Lower leg skin (tissue), 4 donors: ENCODE measurements at regions not wholly inside any gene's neighbourhood (a gene's known extent, or its start where the extent isn't known, plus 50 kb on each side); places are given as distances from the start of the nearest gene placed in this dataset.
"Not testable (repeated sequence)": the region's sequence is repeated elsewhere in the genome, so short reads cannot be mapped to it uniquely, and the experiment has no call there.

Experiments used
- DNase-seq, 2 donors: peaks; one replicate each; pipeline ENCODE4 v3.0.0-alpha.2; 2019; ENCODE audit warnings: low spot score in 2 of 2
- H3K4me3 ChIP-seq: fragments of 200-600 bp; sonication (generic); 2 replicates; pipeline ENCODE4 v1.5.1; 2017; ENCODE audit warnings: mild to moderate bottlenecking, low read depth; ENCODE audit not compliant: poor library complexity, severe bottlenecking
- CTCF ChIP-seq, 3 donors: fragments of 450-650 bp; IDR thresholded peaks; one replicate each; pipeline ENCODE4 v1.5.1; 2016; ENCODE audit warnings: antibody characterized with exemption in 3 of 3, mild to moderate bottlenecking in 3 of 3, moderate library complexity in 2 of 3
- POLR2A ChIP-seq, 2 donors: fragments of 450-650 bp; IDR thresholded peaks; one replicate each; pipeline ENCODE4 v1.6.1; 2016 to 2017; ENCODE audit warnings: antibody characterized with exemption in 2 of 2, mild to moderate bottlenecking in 1 of 2, moderate library complexity in 1 of 2
- WGBS, 2 donors: methylation state at CpG; one replicate each; pipeline ENCODE4 v1.1.5; 2018; 5-methylcytosine and 5-hydroxymethylcytosine counted together
- intact Hi-C: fragments of 100-400 bp; cut with DNase I; formaldehyde crosslinking; loops from one replicate; pipeline ENCODE4 v1.15.0; 2023; ENCODE audit warnings: low total_unique reads

GRCh38 chr20:26373066-26373465 lies 676.4 kb upstream of the ZNF337 start:
- 74 to 81% methylated on average over 3 of the region's 3 CpGs for WGBS, 2 donors
- intact Hi-C loops, DNase-seq, H3K4me3 ChIP-seq: not testable (repeated sequence)

GRCh38 chr20:26354511-26354910 lies 657.9 kb upstream of the ZNF337 start:
- no peak for TF ChIP-seq CTCF (IDR thresholded peaks at IDR 0.05)
- TF ChIP-seq POLR2A (IDR thresholded peaks at IDR 0.05), result no peak
- WGBS, 2 donors, result 71 to 72% methylated on average over 2 of the region's 2 CpGs
- DNase-seq, result no peak
- intact Hi-C loops, result no loop called here
- no peak overlapping the region for H3K4me3 ChIP-seq

DNA sequence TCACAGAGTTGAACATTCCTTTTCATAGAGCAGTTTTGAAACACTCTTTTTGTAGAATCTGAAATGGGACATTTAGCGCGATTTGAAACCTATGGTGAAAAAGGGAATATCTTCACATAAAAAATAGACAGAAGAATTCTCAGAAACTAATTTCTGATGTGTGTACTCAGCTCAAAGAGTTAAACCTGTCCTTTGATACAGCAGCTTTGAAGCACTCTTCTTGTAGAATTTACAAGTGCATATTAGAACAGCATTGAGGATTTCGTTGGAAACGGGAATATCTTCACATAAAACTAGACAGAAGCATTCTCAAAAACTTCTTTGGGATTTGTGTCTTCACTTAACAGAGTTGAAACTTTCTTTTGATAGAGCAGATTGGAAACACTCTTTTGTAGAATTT lies 650.7 kb upstream of the ZNF337 start:
- H3K4me3 ChIP-seq, result no peak overlapping the region
- 91 to 96% methylated on average over 4 of the region's 4 CpGs for WGBS, 2 donors
- DNase-seq, result no peak
- intact Hi-C loops, result no loop called here
- TF ChIP-seq CTCF (IDR thresholded peaks at IDR 0.05) (no peak), POLR2A (IDR thresholded peaks at IDR 0.05) (no peak)

GRCh38 chr20:26340460-26341065 lies 643.9 kb upstream of the ZNF337 start:
- WGBS, 2 donors, result 94 to 96% methylated on average over 6 of the region's 6 CpGs
- DNase-seq, H3K4me3 ChIP-seq: not testable (repeated sequence)
- intact Hi-C loops, result loop anchor here (5.0 kb wide), 1 partner anchor 908 kb away; no protein-coding TSS in a partner anchor

- no peak overlapping the region for H3K4me3 ChIP-seq
- TF ChIP-seq CTCF (IDR thresholded peaks at IDR 0.05), result no peak
- TF ChIP-seq POLR2A (IDR thresholded peaks at IDR 0.05), result no peak
- WGBS, 2 donors, result 87 to 89% methylated on average over 5 of the region's 5 CpGs
- intact Hi-C loops, result no loop called here
- no peak for DNase-seq
Observed at GRCh38 chr20:26324177-26324576, 627.5 kb upstream of the ZNF337 start.

- intact Hi-C loops, result no loop called here
- 88 to 91% methylated on average over 6 of the region's 6 CpGs for WGBS, 2 donors
- DNase-seq, result no peak
- no peak overlapping the region for H3K4me3 ChIP-seq
- TF ChIP-seq CTCF (IDR thresholded peaks at IDR 0.05), result no peak
- no peak for TF ChIP-seq POLR2A (IDR thresholded peaks at IDR 0.05)
Observed at GRCh38 chr20:26315054-26315453, 618.4 kb upstream of the ZNF337 start.

DNA sequence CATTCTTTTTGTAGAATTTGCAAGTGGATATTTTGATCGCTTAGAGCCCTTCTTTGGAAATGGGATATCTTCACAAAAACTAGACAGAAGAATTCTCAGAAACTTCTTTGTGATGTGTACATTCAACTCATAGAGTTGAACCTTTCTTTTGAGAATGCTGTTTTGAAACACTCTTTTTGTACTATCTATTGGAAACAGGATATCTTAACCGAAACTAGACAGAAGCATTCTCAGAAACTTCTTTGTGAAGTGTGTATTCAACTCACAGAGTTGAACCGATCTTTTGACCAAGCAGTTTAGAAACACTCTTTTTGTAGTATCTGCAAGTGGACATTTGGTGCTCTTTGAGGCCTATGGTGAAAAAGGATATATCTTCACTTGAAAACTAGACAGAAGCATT lies 613.1 kb upstream of the ZNF337 start:
- H3K4me3 ChIP-seq, intact Hi-C loops, DNase-seq: not testable (repeated sequence)
- WGBS, 2 donors, result 88 to 97% methylated on average over 3 of the region's 3 CpGs
